D721Med (cell line): ENCODE measurements at regions not wholly inside any gene's neighbourhood (a gene's known extent, or its start where the extent isn't known, plus 50 kb on each side); places are given as distances from the start of the nearest gene placed in this dataset.

ENCODE experiments used
- DNase-seq: peaks from one replicate; pipeline ENCODE4 v3.0.0; 2011; ENCODE audit warnings: low spot score; ENCODE audit not compliant: insufficient read length
- FAIRE-seq: peaks from 2 replicates; lab custom pipeline; 2011; peaks lifted over from hg19 to GRCh38; lab: Jason Lieb, UNC
- CTCF ChIP-seq: IDR thresholded peaks from 2 replicates; pipeline ENCODE4 v1.5.1; 2012; ENCODE audit warnings: mild to moderate bottlenecking, control low read depth; ENCODE audit not compliant: insufficient read depth; ENCODE audit errors: missing control alignments

DNA sequence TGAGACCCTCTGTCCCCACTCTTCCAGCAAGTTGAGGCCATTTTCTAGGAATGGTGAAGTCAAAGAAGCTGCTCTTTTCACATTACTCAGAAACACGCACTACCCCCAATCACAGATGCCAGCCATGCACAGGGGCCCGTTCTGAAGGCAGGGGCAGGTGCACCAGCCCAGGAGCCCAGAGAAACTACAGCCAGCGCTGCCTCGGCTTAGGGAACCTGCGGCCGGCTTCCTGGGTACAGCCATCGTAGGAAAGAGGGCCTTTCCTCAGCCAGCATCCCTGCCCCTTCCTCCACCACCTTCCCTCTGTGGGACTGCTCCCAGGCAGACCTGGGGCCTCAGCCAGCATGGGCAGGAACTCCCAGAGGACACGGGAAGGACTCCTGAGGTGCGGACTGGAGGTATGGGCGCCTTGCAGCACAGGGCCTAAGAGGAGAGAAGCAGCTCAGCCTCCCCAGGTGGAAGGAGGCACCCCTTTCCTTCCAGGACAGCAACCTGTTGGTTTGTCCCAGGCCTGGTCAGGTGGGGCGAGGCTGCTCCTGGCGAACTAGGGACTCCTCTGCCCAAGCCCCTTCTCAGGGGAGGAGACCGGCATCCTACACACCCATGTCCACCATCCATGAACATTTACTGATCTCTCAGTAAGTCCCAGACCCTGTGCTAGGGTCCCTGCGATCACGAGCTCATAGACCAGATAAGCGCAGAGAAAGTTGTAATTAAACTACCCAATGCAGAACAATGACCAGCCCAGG is 99.0 kb upstream of the ID2 start:
- no peak for TF ChIP-seq CTCF
- DNase-seq (no peak), FAIRE-seq (no peak)

DNA sequence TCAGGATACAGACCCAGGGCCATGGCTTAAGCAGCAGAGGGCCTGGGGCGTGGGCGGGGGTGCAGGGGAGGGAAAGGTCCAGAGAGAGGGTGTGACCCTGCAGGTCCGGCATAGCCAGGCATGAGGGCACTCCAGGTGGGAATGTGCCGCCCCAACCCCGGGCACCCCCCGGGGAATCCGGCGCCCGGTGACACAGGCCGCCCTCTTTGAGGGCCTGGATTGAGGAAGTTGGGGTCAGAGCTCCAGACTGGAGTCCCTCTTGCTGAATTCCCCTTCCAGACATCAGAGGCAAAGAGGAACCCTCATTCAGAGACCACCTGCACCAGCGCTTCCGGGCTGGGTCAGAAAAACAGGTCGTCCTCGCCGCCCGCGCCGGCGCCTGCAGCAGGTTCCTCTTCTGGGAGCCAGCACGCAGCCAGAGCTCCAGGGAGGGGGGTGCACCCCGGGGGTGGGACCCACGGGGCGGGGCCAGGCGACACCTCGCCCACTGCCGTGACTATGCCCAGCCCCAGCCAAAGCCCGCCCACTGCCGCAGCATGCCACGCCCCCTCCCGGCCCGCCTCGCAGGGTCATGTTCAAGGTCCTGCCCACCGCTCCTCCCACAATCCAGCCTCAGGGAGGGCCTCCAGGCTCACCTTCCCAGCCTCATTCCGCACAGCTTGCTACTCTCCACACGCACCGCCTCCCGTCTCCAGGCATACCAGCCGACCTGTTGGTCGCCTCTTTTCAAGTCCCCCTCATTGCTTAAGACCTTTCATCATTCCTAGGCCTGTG is 98.3 kb upstream of the ID2 start:
- TF ChIP-seq CTCF: no peak
- DNase-seq (peak; percentile 58), FAIRE-seq (no peak)

GRCh38 chr2:8584174-8585066 is 97.4 kb upstream of the ID2 start:
- TF ChIP-seq CTCF: no peak
- FAIRE-seq: no peak
- DNase-seq: no peak

DNA sequence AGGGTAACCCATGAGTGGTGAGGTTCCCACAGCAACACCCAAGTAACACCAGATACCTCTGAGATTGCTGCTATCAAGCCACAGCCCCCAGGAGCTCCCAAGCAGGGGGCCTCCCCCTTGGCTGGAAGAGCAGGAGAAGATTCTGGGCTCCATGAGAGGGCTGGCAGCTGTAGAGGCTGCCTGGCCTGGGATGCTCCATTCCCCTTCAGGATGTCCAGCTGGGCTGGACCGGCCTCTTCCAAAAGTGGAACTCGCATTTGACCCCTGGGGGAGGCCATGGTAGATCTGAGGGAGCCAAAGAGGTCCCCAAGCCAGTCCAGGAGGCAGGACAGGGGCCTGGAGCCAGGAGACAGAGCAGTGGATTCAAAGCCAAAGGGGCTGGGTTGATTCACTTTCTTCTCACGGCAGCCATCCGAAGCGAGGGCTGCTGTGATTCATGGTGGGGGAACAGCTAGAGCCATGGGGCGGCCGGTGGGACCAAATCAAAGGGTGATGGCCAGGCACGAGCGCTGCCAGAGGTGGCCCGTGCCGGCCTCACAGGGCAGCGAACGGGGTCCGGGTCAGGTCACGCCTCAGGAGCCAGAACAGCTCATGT is 95.3 kb upstream of the ID2 start:
- no peak for TF ChIP-seq CTCF
- no peak for FAIRE-seq
- DNase-seq: no peak

DNA sequence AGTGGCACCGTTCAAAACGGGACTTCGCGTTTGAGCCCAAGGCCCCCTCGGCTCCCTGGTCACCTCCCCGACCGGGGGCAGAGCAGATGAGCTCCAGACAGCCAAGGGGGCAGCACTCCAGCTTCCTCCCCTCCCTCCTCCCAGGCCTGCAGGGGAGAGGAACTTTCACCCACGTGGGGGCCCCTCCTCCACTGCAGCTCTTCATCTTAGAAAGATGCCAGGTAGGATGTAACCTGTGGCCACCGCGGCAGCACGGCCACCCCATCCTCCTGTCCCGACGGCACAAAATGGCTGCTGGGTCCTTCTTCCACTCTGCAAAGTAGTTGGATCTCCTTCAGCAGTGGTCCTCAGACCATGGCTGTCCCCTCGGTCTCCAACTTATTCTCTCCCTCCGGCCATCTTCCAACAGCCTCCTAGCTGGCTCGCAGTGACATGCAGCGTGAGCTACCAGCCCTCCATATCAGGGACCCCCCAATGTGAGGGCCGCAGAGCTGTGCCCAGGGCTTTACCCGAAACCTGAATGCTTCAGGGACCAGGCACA is 94.5 kb upstream of the ID2 start:
- DNase-seq: no peak
- FAIRE-seq: no peak
- TF ChIP-seq CTCF: no peak

GRCh38 chr2:8587920-8588830 is 93.7 kb upstream of the ID2 start:
- no peak for DNase-seq
- no peak for FAIRE-seq
- no peak for TF ChIP-seq CTCF
